WTC11 (cell line): ENCODE measurements at regions not wholly inside any gene's neighbourhood (a gene's known extent, or its start where the extent isn't known, plus 50 kb on each side); places are given as distances from the start of the nearest gene placed in this dataset.

Experiments used
- ATAC-seq: fragments of 200-7000 bp; cut with Tn5 transposase; 2 replicates; pipeline ENCODE4 v1.10.0; 2021; ENCODE audit warnings: mild to moderate bottlenecking, moderate library complexity
- CTCF ChIA-PET: fragments of 300-600 bp; sonication (Branson Sonifier 250); formaldehyde crosslinking; loops from one replicate; lab custom pipeline; 2021; ENCODE audit warnings: antibody characterized with exemption; lab: Charles Lee
- POLR2A ChIA-PET: fragments of 350-600 bp; sonication (Branson Sonifier 250); formaldehyde crosslinking; loops from one replicate; lab custom pipeline; 2021; ENCODE audit warnings: antibody characterized with exemption; lab: Charles Lee
- DNase-seq: peaks from one replicate; pipeline ENCODE4 v3.0.0; 2021; ENCODE audit warnings: low spot score
- H3K27ac Mint-ChIP-seq: 2 replicates; pipeline ENCODE4 v1.8.0; 2021; ENCODE audit warnings: mixed read lengths
- H3K27me3 Mint-ChIP-seq: 2 replicates; pipeline ENCODE4 v1.8.0; 2021; ENCODE audit warnings: low read depth, mild to moderate bottlenecking, moderate library complexity, mixed read lengths
- H3K36me3 Mint-ChIP-seq: 2 replicates; pipeline ENCODE4 v1.8.0; 2021; ENCODE audit warnings: mixed read lengths
- H3K4me1 Mint-ChIP-seq: 2 replicates; pipeline ENCODE4 v1.8.0; 2022; ENCODE audit warnings: mixed read lengths
- H3K4me3 Mint-ChIP-seq: 2 replicates; pipeline ENCODE4 v1.8.0; 2021; ENCODE audit warnings: mild to moderate bottlenecking, moderate library complexity, mixed read lengths
- H3K9me3 Mint-ChIP-seq: 2 replicates; pipeline ENCODE4 v1.8.0; 2021; ENCODE audit warnings: mixed read lengths
- ATF3 ChIP-seq: sonication (generic); formaldehyde crosslinking; conservative IDR thresholded peaks from 2 replicates; pipeline ENCODE4 v1.8.1; 2022; ENCODE audit warnings: mild to moderate bottlenecking, missing genetic modification reagents
- CREM ChIP-seq: sonication (generic); formaldehyde crosslinking; IDR thresholded peaks from 2 replicates; pipeline ENCODE4 v1.8.1; 2022; ENCODE audit warnings: mild to moderate bottlenecking, missing genetic modification reagents, moderate library complexity
- ELF4 ChIP-seq: sonication (generic); formaldehyde crosslinking; IDR thresholded peaks from 2 replicates; pipeline ENCODE4 v1.8.1; 2022; ENCODE audit warnings: low read depth, mild to moderate bottlenecking, moderate library complexity, missing genetic modification reagents
- FOXJ3 ChIP-seq: sonication (generic); formaldehyde crosslinking; IDR thresholded peaks from 2 replicates; pipeline ENCODE4 v1.9.0; 2021; ENCODE audit warnings: missing genetic modification reagents, mild to moderate bottlenecking, borderline replicate concordance
- MLX ChIP-seq: sonication (generic); formaldehyde crosslinking; IDR thresholded peaks from 2 replicates; pipeline ENCODE4 v1.8.1; 2023; ENCODE audit warnings: mild to moderate bottlenecking, missing genetic modification reagents, moderate library complexity
- NFE2L1 ChIP-seq: sonication (generic); formaldehyde crosslinking; IDR thresholded peaks from 2 replicates; pipeline ENCODE4 v1.8.1; 2023; ENCODE audit warnings: missing genetic modification reagents
- PRDM15 ChIP-seq: sonication (generic); formaldehyde crosslinking; IDR thresholded peaks from 2 replicates; pipeline ENCODE4 v1.8.0; 2022; ENCODE audit warnings: missing genetic modification reagents
- PRRX2 ChIP-seq: fragments of 250-450 bp; sonication (Bioruptor Pico); IDR thresholded peaks from 2 replicates; pipeline ENCODE4 v1.8.0; 2021; ENCODE audit warnings: mild to moderate bottlenecking
- SOX15 ChIP-seq: fragments of 250-450 bp; sonication (Bioruptor Pico); IDR thresholded peaks from 2 replicates; pipeline ENCODE4 v1.9.0; 2021; ENCODE audit warnings: mild to moderate bottlenecking
- STAT6 ChIP-seq: sonication (generic); formaldehyde crosslinking; conservative IDR thresholded peaks from 2 replicates; pipeline ENCODE4 v1.8.1; 2023; ENCODE audit warnings: mild to moderate bottlenecking, low read depth, missing genetic modification reagents, moderate library complexity
- TEAD4 ChIP-seq: sonication (generic); formaldehyde crosslinking; IDR thresholded peaks from 2 replicates; pipeline ENCODE4 v1.8.0; 2022; ENCODE audit warnings: mild to moderate bottlenecking, missing genetic modification reagents
- ZBTB43 ChIP-seq: sonication (generic); formaldehyde crosslinking; IDR thresholded peaks from 2 replicates; pipeline ENCODE4 v1.8.1; 2023; ENCODE audit warnings: mild to moderate bottlenecking, missing genetic modification reagents
- ZNF232 ChIP-seq: sonication (generic); formaldehyde crosslinking; IDR thresholded peaks from 2 replicates; pipeline ENCODE4 v1.8.0; 2022; ENCODE audit warnings: mild to moderate bottlenecking, missing genetic modification reagents
- ZNF281 ChIP-seq: sonication (generic); formaldehyde crosslinking; IDR thresholded peaks from 2 replicates; pipeline ENCODE4 v1.8.0; 2023; ENCODE audit warnings: mild to moderate bottlenecking, missing genetic modification reagents
- ZNF671 ChIP-seq: fragments of 250-450 bp; sonication (Bioruptor Pico); IDR thresholded peaks from 2 replicates; pipeline ENCODE4 v1.8.0; 2021; ENCODE audit warnings: mild to moderate bottlenecking
- TF ChIP-seq, protein P1 (sequence below): fragments of 250-450 bp; sonication (Bioruptor Pico); IDR thresholded peaks from 2 replicates; pipeline ENCODE4 v1.9.0; 2021; ENCODE audit warnings: mild to moderate bottlenecking
- TF ChIP-seq, protein P2 (sequence below): sonication (generic); formaldehyde crosslinking; IDR thresholded peaks from 2 replicates; pipeline ENCODE4 v1.8.1; 2022; ENCODE audit warnings: missing genetic modification reagents, borderline replicate concordance

DNA sequence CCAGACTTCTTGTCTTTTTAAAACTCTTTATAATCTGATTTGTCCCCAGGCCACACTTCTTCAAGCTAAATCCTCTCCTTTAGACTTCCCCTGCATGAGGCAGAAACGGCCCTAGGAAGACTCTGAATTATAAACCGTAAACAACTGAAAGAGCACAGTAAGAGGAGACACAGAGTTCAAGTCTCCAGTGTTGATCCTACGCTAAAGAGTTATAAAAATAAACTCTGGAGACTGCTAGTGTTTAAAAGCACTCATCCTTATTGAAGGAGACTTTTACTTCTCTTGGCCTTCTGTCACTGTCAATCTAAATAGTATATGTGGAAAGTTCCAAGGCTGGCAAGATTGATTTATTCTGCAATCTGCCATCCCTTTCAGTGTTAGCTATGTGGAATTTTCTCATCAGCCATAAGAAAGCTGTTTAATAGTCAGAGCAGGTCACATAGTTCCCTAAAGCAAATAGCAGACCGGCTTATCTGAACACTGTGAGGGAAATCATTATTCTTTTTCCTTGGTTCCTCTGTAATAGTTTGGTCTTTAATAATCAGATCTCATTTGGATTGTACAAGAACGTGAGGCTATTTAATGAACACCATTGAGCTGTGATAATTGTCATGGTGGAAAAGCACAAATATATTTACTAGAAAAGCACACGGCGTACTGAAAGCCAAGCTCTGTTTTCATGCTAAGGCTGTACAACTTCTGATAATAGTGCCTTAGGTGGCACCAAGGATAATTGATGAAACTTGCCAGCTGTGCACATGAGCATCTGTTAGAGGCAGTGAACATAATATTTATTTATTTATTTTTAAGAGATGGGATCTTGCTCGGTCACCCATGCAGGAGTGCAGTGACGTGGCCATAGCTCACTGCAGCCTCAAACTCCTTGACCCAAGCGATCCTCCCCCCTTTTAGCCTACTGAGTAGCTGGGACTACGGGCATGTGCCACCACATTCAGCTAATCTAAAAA lies 157.7 kb downstream of the CEP135 start:
- no peak overlapping the region for H3K4me3 Mint-ChIP-seq
- TF ChIP-seq PRRX2: no peak
- TF ChIP-seq PRDM15 (CRISPR knock-in tag): no peak
- TF ChIP-seq SOX15 (CRISPR knock-in tag): no peak
- no peak for TF ChIP-seq STAT6 (CRISPR knock-in tag)
- TF ChIP-seq, protein P1, sequence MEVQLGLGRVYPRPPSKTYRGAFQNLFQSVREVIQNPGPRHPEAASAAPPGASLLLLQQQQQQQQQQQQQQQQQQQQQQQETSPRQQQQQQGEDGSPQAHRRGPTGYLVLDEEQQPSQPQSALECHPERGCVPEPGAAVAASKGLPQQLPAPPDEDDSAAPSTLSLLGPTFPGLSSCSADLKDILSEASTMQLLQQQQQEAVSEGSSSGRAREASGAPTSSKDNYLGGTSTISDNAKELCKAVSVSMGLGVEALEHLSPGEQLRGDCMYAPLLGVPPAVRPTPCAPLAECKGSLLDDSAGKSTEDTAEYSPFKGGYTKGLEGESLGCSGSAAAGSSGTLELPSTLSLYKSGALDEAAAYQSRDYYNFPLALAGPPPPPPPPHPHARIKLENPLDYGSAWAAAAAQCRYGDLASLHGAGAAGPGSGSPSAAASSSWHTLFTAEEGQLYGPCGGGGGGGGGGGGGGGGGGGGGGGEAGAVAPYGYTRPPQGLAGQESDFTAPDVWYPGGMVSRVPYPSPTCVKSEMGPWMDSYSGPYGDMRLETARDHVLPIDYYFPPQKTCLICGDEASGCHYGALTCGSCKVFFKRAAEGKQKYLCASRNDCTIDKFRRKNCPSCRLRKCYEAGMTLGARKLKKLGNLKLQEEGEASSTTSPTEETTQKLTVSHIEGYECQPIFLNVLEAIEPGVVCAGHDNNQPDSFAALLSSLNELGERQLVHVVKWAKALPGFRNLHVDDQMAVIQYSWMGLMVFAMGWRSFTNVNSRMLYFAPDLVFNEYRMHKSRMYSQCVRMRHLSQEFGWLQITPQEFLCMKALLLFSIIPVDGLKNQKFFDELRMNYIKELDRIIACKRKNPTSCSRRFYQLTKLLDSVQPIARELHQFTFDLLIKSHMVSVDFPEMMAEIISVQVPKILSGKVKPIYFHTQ: no peak
- TF ChIP-seq ZBTB43 (CRISPR knock-in tag): no peak
- no peak for TF ChIP-seq CREM
- no peak for TF ChIP-seq ZNF232 (CRISPR knock-in tag)
- TF ChIP-seq, protein P2, sequence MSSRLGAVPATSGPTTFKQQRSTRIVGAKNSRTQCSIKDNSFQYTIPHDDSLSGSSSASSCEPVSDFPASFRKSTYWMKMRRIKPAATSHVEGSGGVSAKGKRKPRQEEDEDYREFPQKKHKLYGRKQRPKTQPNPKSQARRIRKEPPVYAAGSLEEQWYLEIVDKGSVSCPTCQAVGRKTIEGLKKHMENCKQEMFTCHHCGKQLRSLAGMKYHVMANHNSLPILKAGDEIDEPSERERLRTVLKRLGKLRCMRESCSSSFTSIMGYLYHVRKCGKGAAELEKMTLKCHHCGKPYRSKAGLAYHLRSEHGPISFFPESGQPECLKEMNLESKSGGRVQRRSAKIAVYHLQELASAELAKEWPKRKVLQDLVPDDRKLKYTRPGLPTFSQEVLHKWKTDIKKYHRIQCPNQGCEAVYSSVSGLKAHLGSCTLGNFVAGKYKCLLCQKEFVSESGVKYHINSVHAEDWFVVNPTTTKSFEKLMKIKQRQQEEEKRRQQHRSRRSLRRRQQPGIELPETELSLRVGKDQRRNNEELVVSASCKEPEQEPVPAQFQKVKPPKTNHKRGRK (CRISPR knock-in tag): no peak
- no peak for TF ChIP-seq ELF4 (CRISPR knock-in tag)
- TF ChIP-seq TEAD4: no peak
- H3K36me3 Mint-ChIP-seq: no peaks in the 10 kb centered on the region
- H3K27ac Mint-ChIP-seq: no peak overlapping the region
- no peak for ATAC-seq
- CTCF ChIA-PET: no interaction called here
- H3K27me3 Mint-ChIP-seq: no peaks in the 10 kb centered on the region
- H3K9me3 Mint-ChIP-seq: no peaks in the 10 kb centered on the region
- POLR2A ChIA-PET: no interaction called here
- no peak for DNase-seq
- peaks cover 9% of the 10 kb centered on the region for H3K4me1 Mint-ChIP-seq

DNA sequence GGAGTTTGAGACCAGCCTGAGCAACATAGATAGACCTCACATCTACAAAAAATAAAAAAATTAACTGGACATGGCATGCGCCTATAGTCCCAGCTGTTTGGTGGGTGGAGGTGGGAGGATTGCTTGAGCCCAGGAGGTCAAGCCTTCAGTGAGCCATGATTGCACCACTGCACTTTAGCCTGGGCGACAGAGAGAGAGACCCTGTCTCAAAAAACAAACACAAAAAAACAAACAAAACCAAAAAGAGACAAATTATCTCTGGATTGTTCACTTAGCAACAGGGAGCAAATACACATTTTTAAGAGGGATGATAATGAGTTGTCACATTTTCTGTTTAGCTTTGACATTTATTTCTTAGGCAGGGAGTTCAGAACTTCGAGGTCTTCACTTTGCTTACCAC lies 155.4 kb downstream of the CEP135 start:
- H3K4me3 Mint-ChIP-seq: no peak overlapping the region
- POLR2A ChIA-PET: interaction anchor here (0.8 kb wide), 1 partner anchor 31 kb away, joined by 3 read pairs; no protein-coding TSS in a partner anchor
- TF ChIP-seq ATF3 (CRISPR knock-in tag) (no peak), ZNF281 (CRISPR knock-in tag) (no peak), ZNF671 (no peak), FOXJ3 (CRISPR knock-in tag) (no peak), NFE2L1 (CRISPR knock-in tag) (no peak), MLX (no peak)

More for the DNA sequence above, 155.4 kb downstream of the CEP135 start:
- H3K4me1 Mint-ChIP-seq: peaks cover 9% of the 10 kb centered on the region
- H3K9me3 Mint-ChIP-seq: no peaks in the 10 kb centered on the region
- no peak for DNase-seq
- H3K27me3 Mint-ChIP-seq: no peaks in the 10 kb centered on the region
- CTCF ChIA-PET: no interaction called here
- ATAC-seq: no peak
- no peaks in the 10 kb centered on the region for H3K36me3 Mint-ChIP-seq
- H3K27ac Mint-ChIP-seq: no peak overlapping the region
